ENCODE measurements at regions not wholly inside any gene's neighbourhood (a gene's known extent, or its start where the extent isn't known, plus 50 kb on each side); places are given as distances from the start of the nearest gene placed in this dataset.

DNA sequence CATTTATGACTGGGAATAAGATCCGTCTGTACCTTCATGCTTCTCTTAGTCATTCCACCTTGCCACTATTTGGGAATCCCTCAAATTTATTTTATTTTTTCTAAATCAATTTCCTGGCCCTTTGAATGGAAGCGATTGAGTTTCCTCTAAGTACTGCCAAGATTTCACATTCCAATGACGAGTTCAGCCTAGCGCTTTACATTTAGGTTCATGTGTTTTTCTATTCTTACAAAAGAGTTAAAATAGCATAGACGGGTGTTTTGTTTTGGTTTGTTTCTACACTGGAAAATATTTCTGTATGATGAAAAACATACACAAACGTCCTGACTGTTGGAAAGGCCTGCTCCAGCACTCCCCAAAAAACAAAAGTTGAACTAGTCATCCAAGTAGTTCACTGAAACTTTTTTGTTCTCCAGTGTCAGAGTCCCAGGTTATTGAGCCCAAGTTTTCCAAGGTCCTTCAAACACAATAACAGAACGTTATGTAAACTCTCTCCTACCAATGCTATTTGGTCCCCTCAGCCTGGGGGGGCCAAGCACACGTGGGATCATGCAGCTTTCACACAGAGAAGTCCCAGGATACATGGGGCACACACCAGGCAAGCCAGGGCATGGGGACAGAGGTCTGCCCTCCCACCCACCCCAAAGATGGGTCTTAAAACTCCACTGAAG is 74.8 kb upstream of the FOXN3 start:
- TF ChIP-seq, protein P1, sequence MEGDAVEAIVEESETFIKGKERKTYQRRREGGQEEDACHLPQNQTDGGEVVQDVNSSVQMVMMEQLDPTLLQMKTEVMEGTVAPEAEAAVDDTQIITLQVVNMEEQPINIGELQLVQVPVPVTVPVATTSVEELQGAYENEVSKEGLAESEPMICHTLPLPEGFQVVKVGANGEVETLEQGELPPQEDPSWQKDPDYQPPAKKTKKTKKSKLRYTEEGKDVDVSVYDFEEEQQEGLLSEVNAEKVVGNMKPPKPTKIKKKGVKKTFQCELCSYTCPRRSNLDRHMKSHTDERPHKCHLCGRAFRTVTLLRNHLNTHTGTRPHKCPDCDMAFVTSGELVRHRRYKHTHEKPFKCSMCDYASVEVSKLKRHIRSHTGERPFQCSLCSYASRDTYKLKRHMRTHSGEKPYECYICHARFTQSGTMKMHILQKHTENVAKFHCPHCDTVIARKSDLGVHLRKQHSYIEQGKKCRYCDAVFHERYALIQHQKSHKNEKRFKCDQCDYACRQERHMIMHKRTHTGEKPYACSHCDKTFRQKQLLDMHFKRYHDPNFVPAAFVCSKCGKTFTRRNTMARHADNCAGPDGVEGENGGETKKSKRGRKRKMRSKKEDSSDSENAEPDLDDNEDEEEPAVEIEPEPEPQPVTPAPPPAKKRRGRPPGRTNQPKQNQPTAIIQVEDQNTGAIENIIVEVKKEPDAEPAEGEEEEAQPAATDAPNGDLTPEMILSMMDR (IDR thresholded peaks at IDR 0.05; ENCODE audit: low read depth, low read length, missing control alignments) = no peak
- no peak overlapping the region for H3K4me3 ChIP-seq (ENCODE audit: low read depth, low read length)
- no peak for DNase-seq (ENCODE audit: low read depth)

DNA sequence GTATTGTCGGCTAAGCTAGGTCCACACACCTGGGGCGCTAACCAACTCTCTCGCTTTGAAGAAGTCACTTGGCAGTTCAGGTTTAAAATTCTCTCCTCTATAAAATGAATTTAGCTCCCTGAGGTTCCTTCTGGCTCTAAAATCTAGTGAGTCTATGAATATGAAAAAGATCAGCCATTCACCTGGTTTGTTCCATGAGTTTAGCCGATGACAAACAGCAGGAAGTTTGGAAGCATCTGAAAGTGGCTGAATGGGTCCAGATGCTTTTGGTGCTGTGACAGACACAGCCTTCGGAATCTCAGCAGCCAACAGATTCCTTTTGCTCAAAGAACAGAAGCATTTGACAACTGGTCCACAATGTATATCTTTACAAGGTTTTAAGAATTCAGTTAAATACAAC is 73.4 kb upstream of the FOXN3 start:
- no peak overlapping the region for H3K4me3 ChIP-seq (ENCODE audit: low read depth, low read length)
- TF ChIP-seq, protein P1 (IDR thresholded peaks at IDR 0.05; ENCODE audit: low read depth, low read length, missing control alignments) = no peak
- DNase-seq (ENCODE audit: low read depth) = no peak

DNA sequence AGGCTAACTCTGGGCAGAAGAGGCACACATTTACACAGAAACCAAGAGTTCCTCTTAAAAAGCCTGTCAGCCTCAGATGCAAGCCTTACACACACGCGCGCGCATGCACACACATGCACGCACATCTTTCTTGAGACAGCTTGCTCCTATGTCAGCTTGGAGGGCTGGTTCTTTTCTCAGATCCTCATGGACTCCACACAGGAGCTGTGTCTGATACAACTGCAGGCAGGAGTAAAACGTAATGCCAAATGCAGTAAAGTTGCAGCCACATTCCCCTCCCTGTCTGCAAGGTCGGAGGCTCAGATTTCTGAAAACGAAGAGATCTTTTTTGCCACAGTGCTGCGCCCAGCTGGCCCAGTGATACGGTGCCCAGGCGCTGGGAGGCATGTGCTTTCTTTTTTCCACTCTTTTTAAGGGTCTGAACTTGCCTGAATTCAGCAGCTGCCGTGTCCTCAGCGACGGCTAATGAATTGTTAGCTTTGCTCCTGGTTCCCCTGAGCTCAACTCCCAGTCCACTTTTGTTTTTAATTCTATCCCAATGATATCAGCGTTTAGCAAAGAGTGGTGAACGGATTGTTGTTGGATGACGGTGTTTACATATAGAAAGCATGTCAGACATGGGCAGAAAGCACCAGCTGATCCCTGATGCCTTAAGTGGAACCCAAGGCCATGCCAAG is 72.9 kb upstream of the FOXN3 start:
- no peak for DNase-seq (ENCODE audit: low read depth)
- H3K4me3 ChIP-seq (ENCODE audit: low read depth, low read length) = no peak overlapping the region
- TF ChIP-seq, protein P1 (IDR thresholded peaks at IDR 0.05; ENCODE audit: low read depth, low read length, missing control alignments) = no peak

DNA sequence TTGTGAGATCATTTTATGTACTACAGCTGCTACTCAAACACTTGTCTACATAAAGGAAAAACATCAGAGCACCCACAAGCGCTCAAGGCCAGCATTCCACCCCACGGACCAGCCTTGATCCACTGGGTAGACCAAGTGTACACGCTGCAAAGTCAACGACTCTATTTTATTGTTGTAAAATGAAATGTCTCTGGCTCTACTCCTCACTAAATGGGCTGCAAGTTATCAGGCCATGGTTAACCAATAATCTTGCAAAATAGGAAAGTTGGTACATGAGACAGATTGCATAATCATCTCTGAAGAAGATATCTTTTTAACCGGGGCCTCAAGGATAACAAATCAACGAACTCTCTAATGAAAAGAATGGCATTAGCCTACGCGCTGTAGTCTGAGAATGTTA is 69.9 kb upstream of the FOXN3 start:
- no peak overlapping the region for H3K4me3 ChIP-seq (ENCODE audit: low read depth, low read length)
- no peak for DNase-seq (ENCODE audit: low read depth)
- TF ChIP-seq, protein P1 (IDR thresholded peaks at IDR 0.05; ENCODE audit: low read depth, low read length, missing control alignments) = no peak

DNA sequence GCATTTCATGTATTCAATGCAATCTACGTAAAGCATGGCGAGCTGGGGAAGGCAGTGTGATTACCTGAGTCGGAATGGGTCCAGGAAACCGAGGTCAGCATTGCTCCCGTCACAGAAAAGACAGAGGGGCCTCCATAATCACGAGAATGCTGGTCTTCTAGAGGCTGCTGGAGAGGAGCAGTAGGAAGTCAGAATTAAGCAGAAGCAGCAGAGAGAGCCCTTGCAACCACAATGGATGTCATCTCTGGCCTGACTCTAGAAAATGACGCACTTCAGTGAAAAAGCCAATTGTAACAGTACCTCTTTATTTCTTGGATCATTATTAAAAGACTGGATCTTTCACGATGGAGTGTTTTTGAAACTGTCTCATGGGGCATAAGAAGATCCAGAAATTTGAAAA is 69.5 kb upstream of the FOXN3 start:
- DNase-seq (ENCODE audit: low read depth) = no peak
- TF ChIP-seq, protein P1 (IDR thresholded peaks at IDR 0.05; ENCODE audit: low read depth, low read length, missing control alignments) = no peak
- H3K4me3 ChIP-seq (ENCODE audit: low read depth, low read length) = no peak overlapping the region

DNA sequence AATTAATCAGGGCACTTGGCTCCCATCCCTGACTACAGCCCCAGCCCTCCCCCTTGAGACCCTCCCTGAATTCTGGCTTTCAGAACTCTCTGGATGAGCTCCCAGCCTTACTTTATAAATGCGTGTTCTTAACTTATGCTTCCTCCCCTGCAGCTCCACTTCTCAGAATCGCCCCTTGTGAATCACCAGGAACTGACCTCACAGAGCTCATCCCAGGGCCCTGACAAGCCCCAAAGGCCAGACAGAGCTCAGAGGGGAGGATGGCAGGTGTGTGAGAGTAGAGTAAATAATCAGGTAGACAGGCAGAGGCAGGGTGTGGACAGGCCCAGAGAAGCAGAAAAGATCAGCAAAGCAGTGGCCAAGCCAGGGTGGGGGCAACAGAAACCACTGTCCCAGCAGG is 68.2 kb upstream of the FOXN3 start:
- TF ChIP-seq, protein P1 (IDR thresholded peaks at IDR 0.05; ENCODE audit: low read depth, low read length, missing control alignments) = no peak
- DNase-seq (ENCODE audit: low read depth) = no peak
- H3K4me3 ChIP-seq (ENCODE audit: low read depth, low read length) = no peak overlapping the region

Data from GM12864 (cell line).